H9 (cell line): ENCODE measurements at regions not wholly inside any gene's neighbourhood (a gene's known extent, or its start where the extent isn't known, plus 50 kb on each side); places are given as distances from the start of the nearest gene placed in this dataset.

Experiments
- DNase-seq: peaks from one replicate; pipeline ENCODE4 v3.0.0-alpha.2; 2017
- H2AFZ ChIP-seq: one replicate; pipeline ENCODE4 v1.6.1; 2013; ENCODE audit warnings: mild to moderate bottlenecking, low read length, control low read depth, moderate library complexity
- H2AK5ac ChIP-seq: 2 replicates; pipeline ENCODE4 v1.6.1; 2013; ENCODE audit warnings: low read length, control low read depth, mixed read lengths; ENCODE audit not compliant: insufficient read length
- H2BK120ac ChIP-seq: one replicate; pipeline ENCODE4 v1.6.1; 2013; ENCODE audit warnings: low read depth, mild to moderate bottlenecking, low read length, control low read depth, inconsistent platforms; ENCODE audit not compliant: poor library complexity, severe bottlenecking
- H2BK12ac ChIP-seq: 2 replicates; pipeline ENCODE4 v1.6.1; 2013; ENCODE audit warnings: low read length, control low read depth, mixed read lengths, low read depth; ENCODE audit not compliant: insufficient read length
- H2BK15ac ChIP-seq: 2 replicates; pipeline ENCODE4 v1.6.1; 2013; ENCODE audit warnings: low read depth, low read length, control low read depth
- H2BK20ac ChIP-seq: one replicate; pipeline ENCODE4 v1.6.1; 2013; ENCODE audit warnings: low read depth, mild to moderate bottlenecking, low read length, control low read depth, inconsistent platforms; ENCODE audit not compliant: poor library complexity, severe bottlenecking
- H2BK5ac ChIP-seq: 2 replicates; pipeline ENCODE4 v1.6.1; 2013; ENCODE audit warnings: low read length, control low read depth, mixed read lengths; ENCODE audit not compliant: insufficient read length
- H3K14ac ChIP-seq: 2 replicates; pipeline ENCODE4 v1.6.1; 2013; ENCODE audit warnings: low read length, control low read depth; ENCODE audit not compliant: insufficient read depth
- H3K18ac ChIP-seq: 2 replicates; pipeline ENCODE4 v1.6.1; 2013; ENCODE audit warnings: low read depth, mild to moderate bottlenecking, mixed read lengths, low read length, control low read depth; ENCODE audit not compliant: insufficient read length
- H3K23ac ChIP-seq: 2 replicates; pipeline ENCODE4 v1.6.1; 2013; ENCODE audit warnings: low read length, control low read depth, mixed read lengths, low read depth; ENCODE audit not compliant: insufficient read length
- H3K23me2 ChIP-seq: 2 replicates; pipeline ENCODE4 v1.6.1; 2013; ENCODE audit warnings: low read depth, mild to moderate bottlenecking, mixed read lengths, low read length, control low read depth; ENCODE audit not compliant: insufficient read length, poor library complexity, severe bottlenecking
- H3K27ac ChIP-seq: 2 replicates; pipeline ENCODE4 v1.5.1; 2013; ENCODE audit warnings: low read length, control low read depth, mixed read lengths, low read depth; ENCODE audit not compliant: insufficient read length
- H3K27me3 ChIP-seq: 2 replicates; pipeline ENCODE4 v1.6.1; 2013; ENCODE audit warnings: low read length, control low read depth, inconsistent platforms; ENCODE audit not compliant: insufficient read depth
- H3K4ac ChIP-seq: 2 replicates; pipeline ENCODE4 v1.6.1; 2013; ENCODE audit warnings: low read depth, mild to moderate bottlenecking, control low read depth, inconsistent platforms, low read length, moderate library complexity
- H3K4me1 ChIP-seq: 2 replicates; pipeline ENCODE4 v1.6.1; 2013; ENCODE audit warnings: low read length, control low read depth, inconsistent platforms; ENCODE audit not compliant: insufficient read depth
- H3K4me2 ChIP-seq: 2 replicates; pipeline ENCODE4 v1.6.1; 2013; ENCODE audit warnings: low read length, control low read depth, mixed read lengths; ENCODE audit not compliant: insufficient read length, insufficient read depth
- H3K56ac ChIP-seq: 2 replicates; pipeline ENCODE4 v1.6.1; 2013; ENCODE audit warnings: low read depth, mild to moderate bottlenecking, mixed read lengths, low read length, control low read depth; ENCODE audit not compliant: insufficient read length
- H3K79me1 ChIP-seq: 2 replicates; pipeline ENCODE4 v1.6.1; 2013; ENCODE audit warnings: low read depth, mild to moderate bottlenecking, moderate library complexity, low read length, control low read depth, inconsistent platforms; ENCODE audit not compliant: insufficient read depth, poor library complexity, severe bottlenecking
- H3K79me2 ChIP-seq: 2 replicates; pipeline ENCODE4 v1.6.1; 2013; ENCODE audit warnings: low read length, control low read depth, inconsistent platforms; ENCODE audit not compliant: insufficient read depth
- H3K9ac ChIP-seq: 2 replicates; pipeline ENCODE4 v1.6.1; 2013; ENCODE audit warnings: low read length, control low read depth, mixed read lengths; ENCODE audit not compliant: insufficient read length; ENCODE audit errors: extremely low read depth
- H3K9me3 ChIP-seq: one replicate; pipeline ENCODE4 v1.6.1; 2013; ENCODE audit warnings: low read depth, low read length, inconsistent platforms; ENCODE audit not compliant: control insufficient read depth
- H3T11ph ChIP-seq: one replicate; pipeline ENCODE4 v1.6.1; 2013; ENCODE audit warnings: mild to moderate bottlenecking, low read length, control low read depth, inconsistent platforms
- H4K20me1 ChIP-seq: one replicate; pipeline ENCODE4 v1.6.1; 2013; ENCODE audit not compliant: control insufficient read depth, insufficient read length, insufficient read depth
- H4K5ac ChIP-seq: 2 replicates; pipeline ENCODE4 v1.6.1; 2013; ENCODE audit warnings: low read depth, mild to moderate bottlenecking, mixed read lengths, low read length, control low read depth; ENCODE audit not compliant: insufficient read length
- H4K8ac ChIP-seq: replicated peaks from 2 replicates; pipeline ENCODE4 v1.6.1; 2013; ENCODE audit warnings: low read length, control low read depth, mixed read lengths, low read depth; ENCODE audit not compliant: insufficient read length
- H4K91ac ChIP-seq: 2 replicates; pipeline ENCODE4 v1.6.1; 2013; ENCODE audit warnings: low read depth, mild to moderate bottlenecking, moderate library complexity, mixed read lengths, low read length, control low read depth; ENCODE audit not compliant: insufficient read length
- H3K27ac Mint-ChIP-seq, 3 experiments: 2 replicates in 2 of 3; 3 replicates in 1 of 3; pipeline ENCODE4 v1.8.0; 2020 to 2021; ENCODE audit warnings: mixed read lengths in 3 of 3, mild to moderate bottlenecking in 1 of 3, moderate library complexity in 1 of 3
- H3K27me3 Mint-ChIP-seq: 2 replicates; pipeline ENCODE4 v1.8.0; 2021; ENCODE audit warnings: low read depth, mild to moderate bottlenecking, moderate library complexity, mixed read lengths
- H3K36me3 Mint-ChIP-seq, 3 experiments: 2 replicates in 2 of 3; 3 replicates in 1 of 3; pipeline ENCODE4 v1.8.0; 2020 to 2021; ENCODE audit warnings: low read depth in 3 of 3, mixed read lengths in 3 of 3; ENCODE audit not compliant: insufficient read depth in 1 of 3
- H3K4me1 Mint-ChIP-seq, 2 experiments: 2 replicates each; pipeline ENCODE4 v1.8.0; 2020; ENCODE audit warnings: mixed read lengths in 2 of 2
- H3K4me3 Mint-ChIP-seq, 2 experiments: 2 replicates in 1 of 2; 3 replicates in 1 of 2; pipeline ENCODE4 v1.8.0; 2020 to 2021; ENCODE audit warnings: mild to moderate bottlenecking in 2 of 2, mixed read lengths in 2 of 2, moderate library complexity in 1 of 2
- H3K9me3 Mint-ChIP-seq, 2 experiments: 2 replicates in 1 of 2; 3 replicates in 1 of 2; pipeline ENCODE4 v1.8.0; 2020; ENCODE audit warnings: mild to moderate bottlenecking in 2 of 2, mixed read lengths in 2 of 2, moderate library complexity in 1 of 2
- CTCF ChIP-seq: fragments of 200-600 bp; sonication (generic); conservative IDR thresholded peaks from 3 replicates; pipeline ENCODE4 v1.8.0; 2021; ENCODE audit warnings: antibody characterized with exemption, mild to moderate bottlenecking
- WGBS: extraction: QIAGEN DNeasy Blood & Tissue Kit; methylation state at CpG from one replicate; pipeline ENCODE4 v1.1.7; 2013; ENCODE audit warnings: missing lambda C conversion rate, low lambda C conversion rate, mixed read lengths; ENCODE audit not compliant: insufficient read length; ENCODE audit errors: extremely low coverage; 5-methylcytosine and 5-hydroxymethylcytosine counted together

- Mint-ChIP-seq H3K9me3 (peaks cover 0 to 2% of the 10 kb centered on the region in 2 experiments; a peak in 1 of 5 replicates), H3K36me3 (no peaks in the 10 kb centered on the region; a peak in 1 of 7 replicates), H3K27ac (peak overlapping the region in 1 of 3 experiments; percentile 69; a peak in 1 of 7 replicates), H3K4me3 (no peak overlapping the region), H3K4me1 (peaks cover 3 to 10% of the 10 kb centered on the region in 2 experiments), H3K27me3 (no peaks in the 10 kb centered on the region)
- Histone ChIP-seq H4K8ac (no peak overlapping the region), H4K20me1 (no peaks in the 10 kb centered on the region), H2AFZ (no peak overlapping the region), H3K23me2 (no peaks in the 10 kb centered on the region), H2BK5ac (no peak overlapping the region), H3K79me2 (no peaks in the 10 kb centered on the region), H2BK120ac (no peak overlapping the region), H3K14ac (no peak overlapping the region), H3T11ph (no peak overlapping the region), H3K27ac (no peak overlapping the region), H4K5ac (no peak overlapping the region), H3K4ac (no peak overlapping the region), H2BK12ac (no peak overlapping the region), H3K4me1 (no peaks in the 10 kb centered on the region), H3K56ac (no peak overlapping the region), H3K27me3 (no peaks in the 10 kb centered on the region), H2BK15ac (no peak overlapping the region), H3K23ac (no peak overlapping the region), H3K4me2 (no peak overlapping the region), H3K9ac (no peak overlapping the region), H3K18ac (no peak overlapping the region), H3K9me3 (no peaks in the 10 kb centered on the region), H2AK5ac (no peak overlapping the region), H3K79me1 (no peaks in the 10 kb centered on the region), H2BK20ac (no peak overlapping the region), H4K91ac (no peak overlapping the region)
- no peak for DNase-seq
- no peak for TF ChIP-seq CTCF
- no CpG with 5 or more reads among the region's 2 CpGs for WGBS
Measured at GRCh38 chr1:157450106-157450505, 102.2 kb downstream of the FCRL5 start.
